ENCODE measurements at regions not wholly inside any gene's neighbourhood (a gene's known extent, or its start where the extent isn't known, plus 50 kb on each side); places are given as distances from the start of the nearest gene placed in this dataset.
"Not testable (repeated sequence)": the region's sequence is repeated elsewhere in the genome, so short reads cannot be mapped to it uniquely, and the experiment has no call there.

DNA sequence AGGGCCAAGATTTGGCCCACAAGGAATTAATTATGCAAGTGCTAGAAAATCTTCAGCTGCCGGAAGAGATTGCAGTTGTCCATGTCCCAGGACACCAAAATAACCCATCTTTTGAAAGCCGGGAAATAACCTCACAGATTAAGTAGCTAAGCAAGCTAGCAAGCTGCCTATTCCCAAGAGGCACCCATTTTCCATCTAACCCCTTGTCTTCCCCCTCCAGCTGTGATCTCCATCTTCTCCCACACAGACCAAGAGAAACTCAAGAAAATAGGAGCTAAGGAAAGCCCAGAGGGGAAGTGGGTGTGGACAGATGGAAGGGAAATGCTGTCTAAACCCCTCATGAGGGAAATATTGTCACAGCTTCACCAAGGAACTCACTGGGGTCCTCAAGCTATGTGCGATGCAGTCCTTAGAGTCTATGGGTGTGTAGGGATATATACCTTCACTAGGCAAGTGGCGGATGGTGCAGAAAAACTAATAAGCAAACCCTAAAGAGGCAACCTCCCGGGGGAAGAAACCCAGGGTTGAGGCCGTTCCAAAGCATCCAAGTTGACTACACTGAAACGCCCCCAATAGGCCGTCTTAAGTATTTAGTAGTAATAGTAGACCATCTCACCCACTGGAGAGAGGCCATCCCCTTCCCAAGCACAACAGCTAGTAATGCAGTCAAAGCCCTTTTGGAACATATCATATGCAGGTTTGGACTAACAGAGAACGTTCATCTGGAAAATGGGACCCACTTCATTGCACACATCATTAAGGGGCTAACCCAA is 64.3 kb upstream of the PRSS16 start:
- no peak for DNase-seq (ENCODE audit: low read depth in 1 of 2, low spot score in 1 of 2)

GRCh38 chr6:27187231-27188060 is 60.1 kb upstream of the PRSS16 start:
- no peak for DNase-seq (ENCODE audit: low read depth in 1 of 2, low spot score in 1 of 2)

DNA sequence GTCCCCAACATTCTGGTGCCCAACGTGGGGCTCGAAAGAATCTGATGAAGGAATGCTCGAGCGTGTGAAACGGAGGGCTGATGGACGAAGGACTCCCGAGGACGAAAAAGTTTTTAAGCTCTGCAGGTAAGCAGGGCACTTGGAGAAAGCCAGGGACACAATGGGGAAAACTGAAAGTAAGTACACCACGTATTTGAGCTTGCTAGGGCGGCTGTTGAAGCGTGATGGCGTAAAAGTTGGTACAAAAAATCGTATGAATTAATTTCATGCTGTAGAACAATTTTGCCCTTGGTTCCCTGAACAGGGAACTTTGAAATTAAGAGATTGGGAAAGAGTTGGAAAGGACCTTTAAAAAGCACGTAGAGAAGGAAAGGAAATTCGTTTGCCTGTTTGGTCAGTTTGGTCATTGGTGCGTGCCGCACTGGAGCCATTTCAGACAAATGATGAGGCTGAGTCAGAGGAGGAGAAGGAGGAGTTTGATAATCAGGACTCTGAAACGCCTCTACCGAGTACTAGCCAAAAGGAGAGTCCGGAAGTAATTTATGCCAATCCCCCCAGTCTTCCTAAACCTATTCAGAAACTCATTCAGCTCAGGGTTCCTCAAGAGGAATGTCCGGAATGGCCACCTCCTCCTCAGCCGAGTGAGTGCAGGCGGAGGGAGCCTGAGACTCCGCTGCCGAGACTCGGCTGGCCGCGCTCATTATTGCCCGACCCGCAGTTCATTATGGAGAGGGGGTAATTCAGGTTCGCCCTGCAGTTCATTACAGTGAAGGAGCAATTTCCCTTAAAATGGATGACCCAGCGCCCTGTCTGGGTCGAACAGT is 59.2 kb upstream of the PRSS16 start:
- DNase-seq (ENCODE audit: low read depth in 1 of 2, low spot score in 1 of 2), result no peak

GRCh38 chr6:27188885-27189418 is 58.5 kb upstream of the PRSS16 start:
- DNase-seq (ENCODE audit: low read depth in 1 of 2, low spot score in 1 of 2), result no peak

DNA sequence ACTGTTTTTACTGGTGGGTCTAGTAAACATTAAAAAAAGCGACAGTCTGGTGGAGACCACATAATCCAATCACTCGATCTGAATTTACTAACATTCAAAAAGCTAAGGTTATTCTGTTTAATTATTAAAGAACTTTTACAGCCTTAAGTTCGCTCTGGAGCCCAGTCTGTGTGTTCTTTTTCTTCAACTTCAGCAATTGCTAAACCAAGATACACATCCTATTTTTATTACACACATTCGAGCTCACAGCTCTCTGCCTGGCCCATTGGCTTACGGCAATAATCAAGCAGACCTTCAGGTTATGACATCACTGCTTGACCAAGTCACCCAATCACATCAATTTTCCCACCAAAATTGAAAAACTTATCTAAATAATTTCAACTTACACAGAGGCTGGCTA is 57.4 kb upstream of the PRSS16 start:
- no peak for DNase-seq (ENCODE audit: low read depth in 1 of 2, low spot score in 1 of 2)

- not testable (repeated sequence) for DNase-seq (ENCODE audit: low read depth in 1 of 2, low spot score in 1 of 2)
Measured at GRCh38 chr6:27194453-27194852, 53.0 kb upstream of the PRSS16 start.

DNA sequence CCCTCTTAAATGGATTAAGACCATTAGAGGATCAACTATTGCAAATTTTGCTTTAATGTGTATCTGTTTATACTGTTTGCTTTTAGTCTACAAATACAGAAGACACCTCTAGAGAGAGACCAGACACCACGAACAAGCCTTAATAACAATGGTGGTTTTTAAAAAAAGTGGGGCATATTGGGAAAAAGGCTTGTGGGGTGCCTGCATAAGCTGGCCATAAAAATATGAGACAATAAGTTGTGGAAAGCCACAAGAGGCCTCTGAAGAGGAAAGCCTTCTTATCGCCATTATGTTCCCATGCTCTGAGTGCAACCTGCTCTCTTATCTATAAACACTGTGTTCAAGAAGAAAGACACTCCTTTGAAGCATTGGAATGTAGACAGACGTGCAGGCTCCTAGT is 52.0 kb upstream of the PRSS16 start:
- not testable (repeated sequence) for DNase-seq (ENCODE audit: low read depth in 1 of 2, low spot score in 1 of 2)
